ENCODE measurements at regions not wholly inside any gene's neighbourhood (a gene's known extent, or its start where the extent isn't known, plus 50 kb on each side); places are given as distances from the start of the nearest gene placed in this dataset.

- WGBS, 2 donors (ENCODE audit: extremely low coverage in 2 of 2, insufficient read length in 2 of 2, insufficient replicate concordance in 1 of 2): no CpG with 5 or more reads among the region's 3 CpGs
- Histone ChIP-seq H3K27ac (replicated peaks; ENCODE audit: low read length) (no peak overlapping the region), H2BK5ac (ENCODE audit: low read length) (no peak overlapping the region), H3K79me1 (ENCODE audit: low read depth, low read length) (no peaks in the 10 kb centered on the region), H2BK15ac (ENCODE audit: low read length) (no peak overlapping the region), H3K4me1 (ENCODE audit: control insufficient read depth in 2 of 2, insufficient read depth in 1 of 2, low read depth in 1 of 2, low read length in 2 of 2) (peaks cover 0 to 5% of the 10 kb centered on the region in 2 donors), H3K23ac (ENCODE audit: low read depth, low read length, poor library complexity) (no peak overlapping the region), H2BK12ac (ENCODE audit: low read length) (no peak overlapping the region), H3K14ac (ENCODE audit: low read length) (no peak overlapping the region), H3K9me3 (replicated peaks in 1 of 2; ENCODE audit: control insufficient read depth in 2 of 2, insufficient read depth in 1 of 2, low read depth in 1 of 2, low read length in 2 of 2) (peaks cover 0 to 2% of the 10 kb centered on the region in 2 donors), H3K9ac (ENCODE audit: low read depth, low read length, poor library complexity) (no peak overlapping the region), H3K4me2 (ENCODE audit: insufficient read depth, low read length, poor library complexity, severe bottlenecking) (no peak overlapping the region), H3K36me3 (replicated peaks in 1 of 2; ENCODE audit: control insufficient read depth in 2 of 2, insufficient read depth in 2 of 2, low read length in 2 of 2) (no peaks in the 10 kb centered on the region), H3K18ac (ENCODE audit: low read length) (no peak overlapping the region), H3K4ac (ENCODE audit: low read length) (no peak overlapping the region), H3K4me3 (ENCODE audit: low read length in 2 of 2) (no peak overlapping the region), H4K91ac (ENCODE audit: low read depth, low read length, poor library complexity) (no peak overlapping the region), H4K8ac (ENCODE audit: low read depth, low read length) (no peak overlapping the region), H2BK120ac (ENCODE audit: low read depth, low read length) (no peak overlapping the region), H2AFZ (ENCODE audit: low read length) (no peak overlapping the region), H2AK5ac (ENCODE audit: low read depth, low read length) (no peak overlapping the region), H3K27me3 (ENCODE audit: control insufficient read depth in 3 of 3, insufficient read depth in 3 of 3, low read depth in 1 of 3, low read length in 3 of 3) (no peaks in the 10 kb centered on the region)
- DNase-seq (ENCODE audit: low spot score): no peak
These were observed 1002.0 kb upstream of the ADGRB3 start for GRCh38 chr6:67633058-67633457.

GRCh38 chr6:67630146-67630545, 1004.9 kb upstream of the ADGRB3 start:
- H4K91ac ChIP-seq (ENCODE audit: low read depth, low read length, poor library complexity): no peak overlapping the region
- peak overlapping the region; percentile 68 for H2AFZ ChIP-seq (ENCODE audit: low read length)
- no peak overlapping the region for H2BK12ac ChIP-seq (ENCODE audit: low read length)
- H3K18ac ChIP-seq (ENCODE audit: low read length): no peak overlapping the region
- WGBS, 2 donors (ENCODE audit: extremely low coverage in 2 of 2, insufficient read length in 2 of 2, insufficient replicate concordance in 1 of 2): no CpG with 5 or more reads among the region's 2 CpGs
- no peaks in the 10 kb centered on the region for H3K36me3 ChIP-seq (replicated peaks in 1 of 2; ENCODE audit: control insufficient read depth in 2 of 2, insufficient read depth in 2 of 2, low read length in 2 of 2)
- no peak overlapping the region for H2BK120ac ChIP-seq (ENCODE audit: low read depth, low read length)
- no peak overlapping the region for H3K4me2 ChIP-seq (ENCODE audit: insufficient read depth, low read length, poor library complexity, severe bottlenecking)
- H3K79me1 ChIP-seq (ENCODE audit: low read depth, low read length): no peaks in the 10 kb centered on the region
- H3K4me1 ChIP-seq (ENCODE audit: control insufficient read depth in 2 of 2, insufficient read depth in 1 of 2, low read depth in 1 of 2, low read length in 2 of 2): peaks cover 0 to 5% of the 10 kb centered on the region in 2 donors
- H3K23ac ChIP-seq (ENCODE audit: low read depth, low read length, poor library complexity): no peak overlapping the region
- H3K14ac ChIP-seq (ENCODE audit: low read length): no peak overlapping the region
- no peaks in the 10 kb centered on the region for H3K27me3 ChIP-seq (ENCODE audit: control insufficient read depth in 3 of 3, insufficient read depth in 3 of 3, low read depth in 1 of 3, low read length in 3 of 3)
- H3K9me3 ChIP-seq (replicated peaks in 1 of 2; ENCODE audit: control insufficient read depth in 2 of 2, insufficient read depth in 1 of 2, low read depth in 1 of 2, low read length in 2 of 2): peaks cover 0 to 2% of the 10 kb centered on the region in 2 donors
- no peak overlapping the region for H2BK15ac ChIP-seq (ENCODE audit: low read length)
- H3K27ac ChIP-seq (replicated peaks; ENCODE audit: low read length): no peak overlapping the region
- H3K4ac ChIP-seq (ENCODE audit: low read length): no peak overlapping the region
- H2BK5ac ChIP-seq (ENCODE audit: low read length): no peak overlapping the region
- DNase-seq (ENCODE audit: low spot score): no peak
- no peak overlapping the region for H2AK5ac ChIP-seq (ENCODE audit: low read depth, low read length)
- no peak overlapping the region for H3K4me3 ChIP-seq (ENCODE audit: low read length in 2 of 2)
- H3K9ac ChIP-seq (ENCODE audit: low read depth, low read length, poor library complexity): no peak overlapping the region
- no peak overlapping the region for H4K8ac ChIP-seq (ENCODE audit: low read depth, low read length)

GRCh38 chr6:67629258-67629657, 1005.8 kb upstream of the ADGRB3 start:
- Histone ChIP-seq H2AFZ (ENCODE audit: low read length) (no peak overlapping the region), H3K14ac (ENCODE audit: low read length) (no peak overlapping the region), H3K79me1 (ENCODE audit: low read depth, low read length) (no peaks in the 10 kb centered on the region), H3K27me3 (ENCODE audit: control insufficient read depth in 3 of 3, insufficient read depth in 3 of 3, low read depth in 1 of 3, low read length in 3 of 3) (no peaks in the 10 kb centered on the region), H3K9me3 (replicated peaks in 1 of 2; ENCODE audit: control insufficient read depth in 2 of 2, insufficient read depth in 1 of 2, low read depth in 1 of 2, low read length in 2 of 2) (no peaks in the 10 kb centered on the region), H3K23ac (ENCODE audit: low read depth, low read length, poor library complexity) (no peak overlapping the region), H2BK5ac (ENCODE audit: low read length) (no peak overlapping the region), H3K4me2 (ENCODE audit: insufficient read depth, low read length, poor library complexity, severe bottlenecking) (no peak overlapping the region), H3K9ac (ENCODE audit: low read depth, low read length, poor library complexity) (no peak overlapping the region), H3K18ac (ENCODE audit: low read length) (no peak overlapping the region), H2BK120ac (ENCODE audit: low read depth, low read length) (no peak overlapping the region), H3K27ac (replicated peaks; ENCODE audit: low read length) (no peak overlapping the region), H2BK12ac (ENCODE audit: low read length) (no peak overlapping the region), H4K91ac (ENCODE audit: low read depth, low read length, poor library complexity) (no peak overlapping the region), H4K8ac (ENCODE audit: low read depth, low read length) (no peak overlapping the region), H2BK15ac (ENCODE audit: low read length) (no peak overlapping the region), H3K4me1 (ENCODE audit: control insufficient read depth in 2 of 2, insufficient read depth in 1 of 2, low read depth in 1 of 2, low read length in 2 of 2) (peaks cover 0 to 5% of the 10 kb centered on the region in 2 donors), H3K4ac (ENCODE audit: low read length) (no peak overlapping the region), H3K36me3 (replicated peaks in 1 of 2; ENCODE audit: control insufficient read depth in 2 of 2, insufficient read depth in 2 of 2, low read length in 2 of 2) (no peaks in the 10 kb centered on the region), H3K4me3 (ENCODE audit: low read length in 2 of 2) (no peak overlapping the region), H2AK5ac (ENCODE audit: low read depth, low read length) (no peak overlapping the region)
- DNase-seq (ENCODE audit: low spot score): no peak

GRCh38 chr6:67615796-67616195, 1019.3 kb upstream of the ADGRB3 start:
- Histone ChIP-seq H2BK12ac (ENCODE audit: low read length) (no peak overlapping the region), H3K9me3 (replicated peaks in 1 of 2; ENCODE audit: control insufficient read depth in 2 of 2, insufficient read depth in 1 of 2, low read depth in 1 of 2, low read length in 2 of 2) (no peaks in the 10 kb centered on the region), H2BK5ac (ENCODE audit: low read length) (no peak overlapping the region), H4K8ac (ENCODE audit: low read depth, low read length) (no peak overlapping the region), H2AFZ (ENCODE audit: low read length) (no peak overlapping the region), H3K4ac (ENCODE audit: low read length) (no peak overlapping the region), H3K18ac (ENCODE audit: low read length) (no peak overlapping the region), H2BK15ac (ENCODE audit: low read length) (no peak overlapping the region), H3K14ac (ENCODE audit: low read length) (no peak overlapping the region), H2AK5ac (ENCODE audit: low read depth, low read length) (no peak overlapping the region), H3K4me1 (ENCODE audit: control insufficient read depth in 2 of 2, insufficient read depth in 1 of 2, low read depth in 1 of 2, low read length in 2 of 2) (no peaks in the 10 kb centered on the region), H3K23ac (ENCODE audit: low read depth, low read length, poor library complexity) (no peak overlapping the region), H3K9ac (ENCODE audit: low read depth, low read length, poor library complexity) (no peak overlapping the region), H2BK120ac (ENCODE audit: low read depth, low read length) (no peak overlapping the region), H4K91ac (ENCODE audit: low read depth, low read length, poor library complexity) (no peak overlapping the region), H3K79me1 (ENCODE audit: low read depth, low read length) (no peaks in the 10 kb centered on the region), H3K4me2 (ENCODE audit: insufficient read depth, low read length, poor library complexity, severe bottlenecking) (no peak overlapping the region), H3K27me3 (ENCODE audit: control insufficient read depth in 3 of 3, insufficient read depth in 3 of 3, low read depth in 1 of 3, low read length in 3 of 3) (no peaks in the 10 kb centered on the region), H3K4me3 (ENCODE audit: low read length in 2 of 2) (no peak overlapping the region), H3K27ac (replicated peaks; ENCODE audit: low read length) (no peak overlapping the region), H3K36me3 (replicated peaks in 1 of 2; ENCODE audit: control insufficient read depth in 2 of 2, insufficient read depth in 2 of 2, low read length in 2 of 2) (no peaks in the 10 kb centered on the region)
- 100% methylated on average over 3 of the region's 7 CpGs; no CpG with 5 or more reads in 1 of the 2 donors for WGBS, 2 donors (ENCODE audit: extremely low coverage in 2 of 2, insufficient read length in 2 of 2, insufficient replicate concordance in 1 of 2)
- no peak for DNase-seq (ENCODE audit: low spot score)

All from neuronal stem cell (in vitro differentiated cells).